GM21723 (cell line): ENCODE measurements at regions not wholly inside any gene's neighbourhood (a gene's known extent, or its start where the extent isn't known, plus 50 kb on each side); places are given as distances from the start of the nearest gene placed in this dataset.
"Not testable (repeated sequence)": the region's sequence is repeated elsewhere in the genome, so short reads cannot be mapped to it uniquely, and the experiment has no call there.

Source experiments
- ATAC-seq: cut with Tn5 transposase; IDR thresholded peaks from one replicate; pipeline ENCODE4 v1.9.1; 2021; ENCODE audit warnings: mild to moderate bottlenecking, moderate library complexity; ENCODE audit not compliant: unreplicated experiment

DNA sequence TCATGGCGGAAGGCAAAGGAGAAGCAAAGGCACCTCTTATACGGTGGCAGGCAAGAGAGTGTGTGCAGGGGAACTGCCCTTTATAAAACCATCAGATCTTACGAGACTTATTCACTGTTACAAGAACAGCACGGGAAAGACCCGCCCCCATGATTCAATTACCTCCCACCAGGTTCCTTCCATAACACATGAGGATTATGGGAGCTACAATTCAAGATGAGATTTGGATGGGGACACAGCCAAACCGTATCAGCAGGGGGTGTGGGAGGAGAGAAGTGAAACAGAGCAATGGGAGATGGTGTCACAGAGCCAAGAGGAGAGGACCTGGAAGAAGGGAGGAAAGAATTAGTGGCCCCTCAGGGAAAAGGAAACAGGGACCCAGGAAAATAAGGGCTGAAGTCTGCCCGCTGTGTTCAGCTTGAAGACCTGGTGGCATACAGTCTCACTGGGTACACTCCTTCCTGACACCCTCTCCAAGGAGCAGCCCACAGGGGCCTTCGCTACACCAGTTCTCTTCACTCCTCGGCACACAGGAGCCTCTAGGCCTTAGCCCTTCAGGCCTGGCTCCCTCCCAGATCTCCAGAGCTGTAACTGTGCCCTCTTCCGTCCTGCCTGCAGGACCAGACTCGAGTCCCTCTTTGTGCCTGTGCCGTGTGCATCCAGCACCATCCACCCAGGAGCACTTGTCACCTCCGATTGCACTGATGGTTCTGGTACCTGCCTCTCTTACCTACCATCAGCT is 262.1 kb downstream of the EIPR1 start:
- no peak for ATAC-seq

DNA sequence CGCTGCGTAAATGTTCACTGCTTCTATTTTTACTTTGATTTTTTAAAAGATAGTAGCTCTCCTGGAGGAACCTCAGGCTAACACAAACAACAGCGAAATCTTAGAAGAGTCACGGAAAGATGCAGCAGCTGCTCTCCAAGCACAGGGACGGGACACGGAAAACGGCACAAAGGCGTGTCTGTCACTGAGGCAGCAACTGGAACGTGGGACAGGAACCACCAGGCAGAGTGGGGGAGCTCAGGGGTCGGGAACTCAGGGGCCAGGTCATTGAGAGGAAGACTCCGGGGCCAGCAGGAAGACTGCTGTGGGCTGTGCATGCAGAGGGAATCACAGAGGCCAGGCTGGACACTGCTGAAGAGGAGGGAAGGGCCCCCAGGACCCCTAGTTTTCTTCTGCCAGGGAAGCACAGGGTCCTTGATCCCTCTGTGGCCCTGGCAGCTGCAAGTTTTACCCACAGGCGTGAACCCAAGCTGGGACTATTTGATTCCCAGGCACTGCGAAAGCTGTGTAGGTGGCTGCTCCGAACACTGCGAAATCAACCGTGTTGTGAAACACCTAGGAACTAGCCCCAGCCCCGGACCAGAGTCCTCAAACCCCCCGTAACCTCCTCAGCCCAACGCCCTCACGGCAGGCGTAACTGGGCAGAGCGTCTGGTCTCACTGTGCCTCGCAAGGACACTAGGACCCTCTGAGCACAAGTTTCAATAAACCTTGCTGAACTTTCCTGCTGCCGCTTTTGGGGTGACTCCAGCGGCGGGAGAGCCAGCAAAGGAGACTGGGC is 263.0 kb downstream of the EIPR1 start:
- ATAC-seq = no peak

DNA sequence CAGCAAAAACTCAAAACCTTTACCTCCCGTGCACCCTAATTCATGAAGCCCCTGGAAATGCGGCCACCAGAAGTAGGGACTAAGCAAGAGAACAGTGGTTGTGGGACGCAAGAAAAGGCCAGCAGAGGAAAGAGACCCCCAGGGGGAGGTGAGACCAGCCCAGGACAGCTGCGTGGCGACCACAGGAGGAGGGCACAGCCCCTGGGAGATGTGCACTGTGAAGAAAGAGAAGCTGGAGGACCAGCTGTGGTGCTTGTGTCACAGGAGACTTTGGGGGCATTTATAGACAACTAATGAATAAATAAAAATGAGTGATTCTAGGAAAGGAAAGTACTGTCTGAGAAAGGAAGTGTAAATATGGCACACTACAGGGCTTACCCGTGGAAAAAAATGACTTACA is 263.8 kb downstream of the EIPR1 start:
- ATAC-seq = no peak

DNA sequence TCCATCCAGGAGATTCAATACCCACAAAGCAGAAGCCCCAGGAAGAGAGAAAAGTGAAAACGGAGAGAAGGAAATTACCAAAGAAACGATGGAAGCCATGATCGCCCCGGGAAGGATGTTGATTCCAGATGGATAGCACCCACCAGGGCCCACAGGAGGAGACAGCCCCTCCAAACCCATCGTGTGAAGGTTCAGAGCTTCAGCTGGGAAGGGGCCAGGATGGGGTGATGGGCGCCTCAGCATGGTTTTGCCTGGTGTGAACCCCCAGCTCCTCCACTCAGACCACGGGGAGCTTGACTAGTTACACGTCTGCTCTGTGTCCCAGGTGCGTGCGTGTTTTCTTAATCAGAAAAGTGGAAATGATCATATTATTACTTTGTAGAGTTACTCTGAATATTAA is 264.5 kb downstream of the EIPR1 start:
- no peak for ATAC-seq

DNA sequence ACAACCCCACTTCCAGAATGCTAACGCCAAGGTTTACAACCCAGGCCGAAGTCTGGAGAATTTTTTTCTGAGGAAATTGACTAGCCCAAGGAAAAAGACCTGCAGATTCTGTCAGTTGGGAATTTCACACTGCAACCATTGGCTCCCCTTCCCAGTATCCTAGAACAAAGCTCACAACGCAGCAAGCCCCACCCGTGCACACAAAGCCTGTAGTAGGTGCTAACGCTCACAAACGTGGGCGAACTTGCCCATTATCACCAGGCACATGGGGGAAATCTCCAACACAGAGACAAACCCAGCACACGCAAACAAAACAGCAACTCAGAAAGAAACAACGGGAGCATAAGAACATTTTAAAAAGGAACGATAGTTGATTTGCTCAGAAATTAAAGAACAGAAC is 265.1 kb downstream of the EIPR1 start:
- no peak for ATAC-seq

DNA sequence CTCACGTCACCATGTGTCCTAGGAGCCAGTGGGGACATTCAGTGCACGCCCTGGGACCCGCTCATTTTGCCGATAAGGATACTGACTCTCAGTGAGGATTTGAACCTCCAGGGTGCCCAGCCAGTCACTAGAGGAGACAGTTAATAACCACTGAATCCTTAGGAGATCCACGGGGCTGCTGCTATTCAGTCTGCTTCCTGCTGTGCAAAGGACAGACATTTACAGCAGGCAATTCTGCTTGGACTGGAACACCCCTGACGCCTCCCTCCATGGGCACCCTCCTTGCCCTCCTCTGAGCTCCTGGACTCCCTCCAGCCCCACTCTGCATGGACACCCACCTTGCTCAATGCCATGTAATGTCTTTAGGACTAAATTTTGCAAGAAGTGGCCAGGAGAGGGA is 265.5 kb downstream of the EIPR1 start:
- ATAC-seq = no peak

DNA sequence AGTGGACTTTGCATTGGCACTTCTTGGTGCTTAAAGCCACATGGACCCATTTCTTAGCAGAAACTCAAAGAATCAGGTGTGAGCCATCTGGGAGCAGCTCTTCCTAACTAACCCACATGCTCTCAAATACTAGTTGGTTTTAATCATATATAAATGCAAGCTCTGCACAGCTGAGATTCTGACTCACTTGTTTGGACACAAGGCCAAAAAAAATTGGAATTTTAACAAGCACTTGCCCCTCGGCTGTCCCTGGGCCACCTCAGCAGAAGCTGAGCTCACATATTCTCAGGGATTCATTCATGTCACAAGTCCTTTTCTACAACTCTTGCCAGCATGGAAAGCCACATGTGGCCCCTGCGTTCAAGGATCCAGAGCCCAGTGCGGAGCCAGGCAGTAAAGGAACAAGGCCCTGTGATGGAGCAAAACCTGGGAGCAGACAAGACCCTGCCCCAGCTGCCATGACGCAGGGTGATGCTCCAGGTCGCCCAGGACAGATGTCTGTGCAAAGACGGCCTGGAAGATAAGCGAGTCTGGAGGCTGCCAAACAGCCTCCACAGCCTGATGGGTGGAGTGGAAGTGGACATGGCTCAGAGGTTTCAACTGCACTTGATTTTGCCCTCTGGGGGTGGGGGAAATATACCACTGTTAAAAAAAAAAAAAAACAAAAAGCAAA is 266.5 kb downstream of the EIPR1 start:
- ATAC-seq = no peak

DNA sequence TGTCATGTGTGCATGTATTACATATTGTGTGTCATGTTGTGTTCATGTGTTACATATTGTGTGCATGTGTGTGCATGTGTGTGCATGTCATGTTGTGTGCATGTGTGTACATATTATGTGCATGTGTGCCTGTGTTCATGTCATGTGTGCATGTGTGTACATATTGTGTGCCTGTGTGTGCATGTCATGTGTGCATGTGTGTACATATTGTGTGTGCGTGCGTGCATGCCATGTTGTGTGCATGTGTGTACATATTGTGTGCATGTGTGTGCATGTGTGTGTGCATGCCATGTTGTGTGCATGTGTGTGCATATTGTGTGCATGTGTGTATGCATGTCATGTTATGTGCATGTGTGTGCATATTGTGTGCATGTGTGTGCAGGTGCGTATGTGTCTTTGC is 267.1 kb downstream of the EIPR1 start:
- no peak for ATAC-seq

DNA sequence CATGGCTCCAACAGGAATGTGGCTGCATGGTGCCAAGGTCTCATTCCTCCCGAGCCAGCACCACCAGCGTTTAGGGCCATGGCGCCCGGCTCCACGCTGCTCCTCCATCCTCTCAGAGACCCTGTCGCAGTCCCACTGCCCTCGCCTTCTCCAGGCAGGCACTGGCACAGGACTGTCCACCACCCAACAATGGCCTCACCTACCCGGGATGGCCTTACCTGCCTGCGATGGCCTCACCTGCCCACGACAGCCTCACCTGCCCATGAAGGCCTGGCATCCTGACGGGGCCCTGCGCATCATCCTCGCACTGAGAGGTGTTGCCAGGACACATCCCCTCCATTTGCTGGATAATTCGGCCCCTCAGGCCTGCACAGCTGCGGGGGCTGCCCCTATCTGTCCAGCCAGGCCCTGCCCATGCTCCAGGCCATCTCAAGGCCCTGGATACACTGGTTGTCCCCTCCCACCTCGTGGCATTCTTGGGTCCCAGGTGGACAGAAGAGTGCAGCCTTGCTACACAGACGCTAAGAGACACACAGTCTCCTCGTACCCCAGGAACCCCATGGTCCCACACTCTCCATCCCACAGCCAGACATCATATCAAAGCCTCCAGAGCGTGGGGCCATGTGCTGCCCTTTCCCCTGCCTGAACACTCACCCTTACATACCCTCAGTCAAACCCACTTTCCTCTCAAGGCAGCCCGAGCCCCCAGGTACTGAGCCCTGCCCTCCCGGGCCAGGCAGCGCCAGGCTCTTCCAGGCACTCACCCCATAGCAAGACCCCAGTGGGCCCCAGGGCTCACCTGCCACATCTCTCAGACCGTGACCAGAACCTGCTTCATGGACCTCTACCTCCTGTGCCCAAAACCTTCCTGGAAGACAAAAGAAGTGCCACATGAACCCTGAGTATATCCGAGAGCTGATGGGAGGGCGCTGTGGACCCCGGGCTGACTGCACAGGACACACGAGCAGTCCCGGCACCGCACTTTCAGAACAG is 268.6 kb downstream of the EIPR1 start:
- ATAC-seq = no peak

DNA sequence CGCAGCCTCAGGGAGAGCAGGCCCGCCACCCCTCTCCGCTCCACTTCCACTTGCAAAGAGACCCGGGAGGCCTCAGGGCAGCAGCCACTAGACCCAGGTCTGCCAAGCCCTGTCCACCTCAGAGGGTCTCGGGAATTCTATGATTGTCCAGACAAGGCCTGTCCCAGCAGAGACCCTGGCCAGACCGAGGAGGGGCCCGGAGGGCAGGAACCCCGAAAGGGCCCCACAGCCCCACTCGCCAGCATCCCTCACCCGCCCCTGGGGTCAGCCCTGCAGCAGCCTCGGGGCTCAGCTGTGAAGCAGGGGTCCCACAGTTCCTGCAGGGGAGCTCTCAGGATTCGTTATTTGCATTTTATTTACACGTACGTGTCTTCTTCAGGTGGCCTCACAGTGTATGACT is 269.5 kb downstream of the EIPR1 start:
- no peak for ATAC-seq

DNA sequence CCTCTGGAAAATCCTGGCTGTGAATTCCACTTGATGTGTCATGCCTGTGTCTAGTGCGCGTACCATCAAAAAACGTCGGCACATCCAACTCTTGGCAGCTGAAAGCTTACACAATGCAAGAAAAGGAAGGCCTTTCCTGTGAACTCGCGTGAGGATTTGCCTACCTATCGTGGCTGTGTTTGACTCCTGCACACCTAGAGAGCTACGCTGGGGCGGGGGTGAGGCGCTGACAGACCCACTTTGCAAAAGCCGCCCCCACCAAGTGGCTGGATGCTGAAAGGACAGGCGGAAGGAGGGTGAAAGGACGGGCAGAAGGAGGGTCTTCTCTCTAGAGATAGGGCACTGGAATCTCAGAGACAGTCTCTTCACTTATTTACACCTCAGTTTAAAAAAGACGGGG is 270.1 kb downstream of the EIPR1 start:
- no peak for ATAC-seq

DNA sequence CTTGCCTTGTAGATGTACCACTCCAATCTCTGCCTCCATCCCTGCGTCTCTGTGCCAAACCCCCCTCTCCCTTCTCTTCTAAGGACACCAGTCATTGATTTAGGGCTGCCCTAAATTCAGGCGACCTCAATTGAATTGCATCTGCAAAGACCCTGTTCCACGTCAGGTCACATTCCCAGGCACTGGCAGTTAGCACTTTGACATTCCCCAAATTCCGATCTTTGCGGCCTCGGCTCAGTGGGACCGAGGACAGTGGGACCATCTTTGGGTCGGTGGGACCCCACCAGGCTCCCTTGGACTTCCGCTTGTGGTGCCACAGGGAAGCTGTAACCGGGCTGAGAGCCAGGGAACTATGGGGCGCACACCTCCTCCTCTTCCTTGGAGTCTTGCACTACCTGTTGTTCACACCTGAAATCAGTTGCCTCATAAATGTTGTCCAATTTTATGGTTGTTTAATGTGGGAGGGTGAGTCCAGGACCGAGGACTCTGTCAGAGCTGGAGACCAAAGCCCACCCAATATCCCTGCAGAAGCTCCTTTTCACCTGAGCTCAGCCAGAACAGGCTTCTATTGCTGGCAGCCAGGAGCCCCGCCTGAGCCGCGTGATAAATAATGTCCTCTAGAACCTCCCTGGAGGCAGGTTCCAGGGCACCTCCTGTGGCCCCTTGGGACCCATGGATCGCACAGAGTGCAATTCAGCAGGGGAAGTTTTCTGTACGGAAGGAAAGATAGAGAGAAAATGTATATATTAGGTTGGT is 271.6 kb downstream of the EIPR1 start:
- no peak for ATAC-seq

DNA sequence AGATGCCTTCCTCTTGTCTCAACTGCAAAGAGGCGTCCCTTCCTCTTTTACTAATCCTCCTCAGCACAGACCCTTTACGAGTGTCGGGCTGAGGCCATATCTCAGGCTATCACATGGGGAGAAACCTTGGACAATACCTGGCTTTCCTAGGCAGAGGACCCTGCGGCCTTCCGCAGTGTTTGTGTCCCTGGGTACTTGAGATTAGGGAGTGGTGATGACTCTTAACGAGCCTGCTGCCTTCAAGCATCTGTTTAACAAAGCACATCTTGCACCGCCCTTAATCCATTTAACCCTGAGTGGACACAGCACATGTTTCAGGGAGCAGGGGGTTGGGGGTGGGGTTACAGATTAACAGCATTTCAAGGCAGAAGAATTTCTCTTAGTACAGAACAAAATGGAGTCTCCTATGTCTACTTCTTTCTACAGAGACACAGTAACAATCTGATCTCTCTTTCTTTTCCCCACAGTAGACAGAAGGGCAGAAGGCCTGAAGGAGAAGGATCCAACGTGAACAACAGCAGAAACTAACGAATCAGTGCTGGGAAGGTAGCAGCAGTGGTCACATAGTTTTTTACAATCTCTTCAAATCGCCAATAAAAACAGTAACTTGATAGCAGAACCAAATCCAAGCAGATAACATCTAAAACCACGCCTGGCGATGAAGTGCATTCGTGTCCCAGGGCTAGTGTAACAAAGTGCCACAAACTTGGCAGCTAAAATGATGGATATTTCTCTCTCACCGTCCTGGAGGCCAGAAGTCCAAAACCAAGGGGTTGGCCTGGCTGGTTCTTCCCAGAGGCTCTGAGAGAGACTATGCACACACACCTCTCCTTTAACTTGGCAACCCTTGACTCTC is 272.4 kb downstream of the EIPR1 start:
- ATAC-seq = not testable (repeated sequence)

DNA sequence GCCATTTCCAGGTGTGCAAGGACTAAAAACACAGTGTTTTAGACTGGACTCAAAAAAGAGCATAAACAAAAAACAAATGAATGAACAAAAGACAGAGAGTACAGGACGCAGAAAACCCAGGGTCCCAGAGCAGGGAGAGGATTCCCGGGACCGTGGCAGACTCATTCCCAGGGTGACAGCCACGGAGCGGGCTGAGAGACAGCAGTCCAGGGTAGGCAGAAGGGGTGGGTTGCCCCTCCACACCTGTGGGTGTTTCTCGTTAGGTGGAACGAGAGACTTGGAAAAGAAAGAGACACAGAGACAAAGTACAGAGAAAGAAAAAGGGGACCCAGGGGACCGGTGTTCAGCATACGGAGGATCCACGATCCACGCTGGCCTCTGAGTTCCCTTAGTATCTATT is 273.4 kb downstream of the EIPR1 start:
- ATAC-seq = no peak

DNA sequence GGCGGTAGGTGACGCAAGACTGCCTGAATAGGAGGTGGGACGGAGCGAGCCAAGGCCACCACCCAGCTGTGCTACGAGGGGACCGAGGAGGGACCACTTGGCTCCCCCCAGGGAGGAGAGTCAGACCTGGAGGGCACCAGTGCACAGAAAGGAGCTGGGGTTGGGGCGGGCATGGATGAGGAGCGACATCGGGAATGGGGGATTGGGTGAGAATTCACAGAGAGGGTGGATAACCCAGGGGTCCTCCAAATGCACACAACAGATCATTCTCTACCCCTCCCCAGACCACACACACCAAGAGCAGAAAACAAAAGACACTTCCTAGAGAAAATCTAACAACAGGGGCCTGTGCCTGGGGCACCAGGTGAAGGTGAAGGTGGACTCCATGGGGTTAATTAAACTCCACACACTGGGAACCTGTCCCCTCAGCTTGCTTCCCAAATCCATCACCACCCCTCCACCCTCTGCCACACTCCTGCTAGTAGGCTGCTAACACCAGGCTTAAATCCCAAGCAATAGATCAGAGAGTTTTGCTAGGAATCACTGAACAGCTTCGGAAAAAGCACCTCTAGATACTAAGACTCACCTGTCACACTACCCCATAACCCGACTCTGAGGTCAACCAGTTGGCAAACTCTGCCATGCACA is 274.6 kb downstream of the EIPR1 start:
- no peak for ATAC-seq

DNA sequence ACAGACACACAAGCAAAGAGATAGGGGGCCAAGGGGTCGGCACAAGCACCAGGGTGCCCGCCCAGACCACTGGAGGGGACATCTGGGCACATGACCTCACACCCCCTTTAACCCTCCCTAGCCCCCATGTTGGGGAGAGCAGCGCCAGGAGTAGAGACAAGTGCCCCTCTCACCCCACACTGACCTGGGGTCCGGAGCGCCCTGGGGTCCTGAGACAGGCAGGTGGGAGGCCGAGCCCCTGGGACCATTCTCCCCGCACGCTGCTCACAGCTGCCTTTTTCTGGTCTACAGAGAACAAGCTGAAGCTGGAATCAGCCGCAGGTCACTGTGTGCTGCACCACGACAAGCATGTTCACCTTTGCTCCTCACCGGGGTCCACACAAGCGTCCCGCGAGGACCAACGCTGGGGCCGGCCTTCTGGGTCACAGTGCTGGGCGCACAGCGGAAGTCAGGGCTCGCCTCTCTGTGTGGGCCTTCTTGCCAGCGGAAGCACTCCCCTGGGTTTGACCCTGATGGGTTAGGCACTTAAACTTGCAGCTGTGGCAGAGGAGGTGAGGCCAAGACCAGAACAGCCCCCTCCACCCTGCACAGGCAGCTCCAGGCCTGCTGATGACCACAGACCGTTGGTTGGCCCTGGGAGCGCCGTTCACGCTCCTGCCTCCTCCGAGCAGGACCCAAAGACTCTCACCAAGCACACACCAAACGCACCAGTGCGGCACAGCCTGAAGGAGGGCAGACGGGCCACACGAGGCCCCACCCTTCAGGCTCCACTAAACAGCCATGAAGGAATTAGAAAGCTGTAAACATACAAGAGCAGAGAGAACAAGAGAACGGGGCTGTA is 275.3 kb downstream of the EIPR1 start:
- ATAC-seq = no peak

DNA sequence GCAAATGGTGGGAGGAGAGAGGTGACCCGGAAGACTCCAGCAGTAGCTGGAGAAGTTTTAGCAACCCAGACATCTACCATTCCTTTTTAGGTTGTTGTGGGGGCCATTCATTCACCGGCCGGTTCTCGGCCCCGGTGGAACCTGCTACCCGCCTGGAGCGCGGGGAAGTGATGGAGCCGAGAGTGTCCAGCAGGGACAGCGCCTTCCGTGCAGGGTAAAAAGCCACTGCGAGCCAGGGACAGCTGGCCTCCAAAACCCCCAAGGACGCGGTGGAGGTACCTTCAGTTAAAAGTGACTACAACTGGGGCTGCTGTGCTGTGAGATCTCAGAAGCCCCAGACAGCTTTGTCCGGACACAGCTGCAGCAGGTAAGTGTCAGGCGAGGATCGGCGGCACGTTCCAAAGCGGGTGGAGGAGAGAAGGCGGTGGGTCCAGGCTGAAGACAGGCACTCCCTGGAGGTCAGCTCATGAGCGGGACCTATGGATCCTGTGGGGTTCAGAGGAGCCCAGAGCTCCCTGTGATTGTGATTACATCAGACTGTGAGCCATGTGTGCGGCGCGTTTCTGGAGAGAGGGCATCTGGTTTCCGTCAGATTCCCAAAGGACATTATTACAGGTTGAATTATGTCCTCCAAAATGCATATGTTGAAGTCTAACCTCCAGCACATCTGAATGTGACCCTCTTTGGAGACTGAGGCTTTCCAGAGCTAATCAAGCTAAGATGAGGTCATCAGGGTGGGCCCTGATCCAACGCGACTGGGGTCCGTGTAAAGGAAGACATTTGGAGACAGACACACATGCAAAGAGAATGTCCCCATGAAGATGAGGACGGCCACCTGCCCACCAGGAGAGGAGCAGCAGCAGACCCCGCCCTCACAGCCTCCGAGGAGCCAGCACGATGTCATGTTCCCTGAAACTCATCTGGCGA is 276.3 kb downstream of the EIPR1 start:
- no peak for ATAC-seq
